ENCODE measurements at regions not wholly inside any gene's neighbourhood (a gene's known extent, or its start where the extent isn't known, plus 50 kb on each side); places are given as distances from the start of the nearest gene placed in this dataset.

DNA sequence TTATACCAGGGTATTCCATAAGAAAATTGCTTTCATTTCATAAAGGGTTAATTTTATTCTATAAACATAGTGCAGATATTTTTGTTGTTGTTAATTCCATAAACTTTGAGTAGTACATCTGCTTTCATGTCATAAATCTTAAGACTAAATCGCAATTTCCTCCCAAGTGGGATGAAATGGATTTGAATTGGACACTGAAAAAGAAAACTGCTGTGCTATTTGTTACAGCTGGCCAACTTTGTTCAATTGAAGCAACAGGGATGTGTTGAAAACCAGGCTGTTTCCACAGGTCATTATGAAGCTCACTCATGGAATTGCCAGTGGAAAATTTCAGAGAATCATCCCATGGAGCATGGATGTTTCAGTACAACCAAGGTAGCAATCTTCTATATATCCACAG lies 252.5 kb upstream of the RGS18 start:
- H3K4me3 Mint-ChIP-seq = no peak overlapping the region
- TF ChIP-seq CTCF (IDR thresholded peaks at IDR 0.05) = no peak
- peaks cover 50% of the 10 kb centered on the region for H3K9me3 Mint-ChIP-seq

DNA sequence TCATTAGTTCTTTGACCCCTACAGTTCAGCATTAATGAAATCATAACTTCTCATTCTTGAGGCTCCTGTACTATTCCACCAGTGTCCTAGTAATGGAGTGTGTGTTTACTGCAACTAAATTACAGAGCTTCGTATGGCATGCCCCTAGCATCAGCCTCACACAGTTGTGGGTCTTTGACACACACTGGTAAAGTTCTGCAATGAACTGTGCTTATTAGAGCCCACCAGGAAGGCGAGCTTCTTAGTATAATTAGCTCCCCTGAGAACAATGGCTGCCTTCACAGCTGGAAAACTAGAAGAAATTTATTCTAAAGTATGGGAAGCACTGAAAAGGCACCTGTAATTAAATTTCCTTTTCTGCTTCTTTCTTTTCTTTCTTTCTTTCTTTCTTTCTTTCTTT lies 251.1 kb upstream of the RGS18 start:
- no peaks in the 10 kb centered on the region for H3K4me1 Mint-ChIP-seq (ENCODE audit: low read depth)
- H3K27ac Mint-ChIP-seq = no peak overlapping the region
- no peaks in the 10 kb centered on the region for H3K27me3 Mint-ChIP-seq (ENCODE audit: insufficient read depth)
- H3K36me3 Mint-ChIP-seq (ENCODE audit: low read depth) = 0 out of 2 replicates have a peak, but pooled peaks cover 6% of the 10 kb centered on the region
- DNase-seq = no peak
- H3K9me3 Mint-ChIP-seq = peaks cover 52% of the 10 kb centered on the region
- TF ChIP-seq CTCF (IDR thresholded peaks at IDR 0.05) = no peak
- no peak overlapping the region for H3K4me3 Mint-ChIP-seq

More for the DNA sequence above, 252.5 kb upstream of the RGS18 start:
- H3K27me3 Mint-ChIP-seq (ENCODE audit: insufficient read depth) = no peaks in the 10 kb centered on the region
- no peaks in the 10 kb centered on the region for H3K4me1 Mint-ChIP-seq (ENCODE audit: low read depth)
- no peak overlapping the region for H3K27ac Mint-ChIP-seq
- no peak for DNase-seq
- 0 out of 2 replicates have a peak, but pooled peaks cover 6% of the 10 kb centered on the region for H3K36me3 Mint-ChIP-seq (ENCODE audit: low read depth)

DNA sequence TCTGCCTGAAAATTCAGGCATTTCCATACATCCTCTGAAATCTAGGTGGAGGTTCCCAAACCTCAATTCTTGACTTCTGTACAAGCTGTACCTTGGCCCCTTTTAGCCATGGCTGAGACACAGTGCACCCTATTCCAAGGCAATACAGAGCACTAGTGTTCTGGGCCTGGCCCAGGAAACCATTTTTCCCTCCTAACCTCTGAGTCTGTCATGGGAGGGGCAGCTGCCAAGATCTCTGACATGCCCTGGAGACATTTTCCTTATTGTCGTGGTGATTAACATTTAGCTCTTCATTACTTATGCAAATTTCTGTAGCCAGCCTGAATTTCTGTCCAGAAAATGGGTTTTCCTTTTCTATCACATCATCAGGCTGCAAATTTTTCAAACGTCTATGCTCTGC lies 248.0 kb upstream of the RGS18 start:
- no peak for TF ChIP-seq CTCF (IDR thresholded peaks at IDR 0.05)
- no peak overlapping the region for H3K4me3 Mint-ChIP-seq
- H3K9me3 Mint-ChIP-seq = peaks cover 46% of the 10 kb centered on the region
- no peak overlapping the region for H3K27ac Mint-ChIP-seq
- H3K36me3 Mint-ChIP-seq (ENCODE audit: low read depth) = 0 out of 2 replicates have a peak, but pooled peaks cover 6% of the 10 kb centered on the region
- H3K4me1 Mint-ChIP-seq (ENCODE audit: low read depth) = no peaks in the 10 kb centered on the region
- DNase-seq = no peak
- H3K27me3 Mint-ChIP-seq (ENCODE audit: insufficient read depth) = no peaks in the 10 kb centered on the region

DNA sequence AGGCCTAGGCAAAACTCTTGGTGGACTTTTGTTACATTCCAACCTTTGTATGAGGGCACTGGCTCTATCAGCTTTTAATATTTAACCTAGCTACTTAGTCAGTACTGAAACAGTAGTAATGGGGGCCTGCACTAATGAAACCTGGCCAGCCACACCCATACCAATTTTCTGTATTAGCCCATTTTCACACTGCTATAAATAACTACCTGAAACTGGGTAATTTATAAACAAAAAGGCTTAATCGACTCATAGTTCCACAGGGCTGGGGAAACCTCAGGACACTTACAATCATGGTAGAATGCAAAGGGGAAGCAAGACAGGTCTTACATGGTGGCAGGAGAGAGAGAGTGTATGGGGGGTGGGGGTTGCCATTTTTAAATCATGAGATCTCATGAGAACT lies 245.7 kb upstream of the RGS18 start:
- Mint-ChIP-seq H3K9me3 (peaks cover 49% of the 10 kb centered on the region), H3K27me3 (ENCODE audit: insufficient read depth) (no peaks in the 10 kb centered on the region), H3K4me3 (no peak overlapping the region), H3K27ac (no peak overlapping the region), H3K36me3 (ENCODE audit: low read depth) (0 out of 2 replicates have a peak, but pooled peaks cover 6% of the 10 kb centered on the region), H3K4me1 (ENCODE audit: low read depth) (no peaks in the 10 kb centered on the region)
- no peak for DNase-seq
- no peak for TF ChIP-seq CTCF (IDR thresholded peaks at IDR 0.05)

- H3K4me3 Mint-ChIP-seq = no peak overlapping the region
Measured at GRCh38 chr1:191913260-191913977, 244.8 kb upstream of the RGS18 start.

More at GRCh38 chr1:191913260-191913977, 244.8 kb upstream of the RGS18 start:
- H3K36me3 Mint-ChIP-seq (ENCODE audit: low read depth) = no peaks in the 10 kb centered on the region
- H3K27me3 Mint-ChIP-seq (ENCODE audit: insufficient read depth) = no peaks in the 10 kb centered on the region
- no peak for TF ChIP-seq CTCF (IDR thresholded peaks at IDR 0.05)
- H3K4me1 Mint-ChIP-seq (ENCODE audit: low read depth) = no peaks in the 10 kb centered on the region
- H3K27ac Mint-ChIP-seq = no peak overlapping the region
- DNase-seq = no peak
- H3K9me3 Mint-ChIP-seq = peaks cover 47% of the 10 kb centered on the region
